GM12873 (cell line): ENCODE measurements at regions not wholly inside any gene's neighbourhood (a gene's known extent, or its start where the extent isn't known, plus 50 kb on each side); places are given as distances from the start of the nearest gene placed in this dataset.

ENCODE experiments used
- TF ChIP-seq, protein P1 (sequence below): IDR thresholded peaks from 2 replicates; pipeline ENCODE4 v1.5.1; 2012; ENCODE audit warnings: low read depth, mild to moderate bottlenecking, moderate library complexity, low read length, control low read depth; ENCODE audit not compliant: insufficient read depth; ENCODE audit errors: missing control alignments

GRCh38 chr5:174173766-174174165, 128.3 kb downstream of the NSG2 start:
- TF ChIP-seq, protein P1, sequence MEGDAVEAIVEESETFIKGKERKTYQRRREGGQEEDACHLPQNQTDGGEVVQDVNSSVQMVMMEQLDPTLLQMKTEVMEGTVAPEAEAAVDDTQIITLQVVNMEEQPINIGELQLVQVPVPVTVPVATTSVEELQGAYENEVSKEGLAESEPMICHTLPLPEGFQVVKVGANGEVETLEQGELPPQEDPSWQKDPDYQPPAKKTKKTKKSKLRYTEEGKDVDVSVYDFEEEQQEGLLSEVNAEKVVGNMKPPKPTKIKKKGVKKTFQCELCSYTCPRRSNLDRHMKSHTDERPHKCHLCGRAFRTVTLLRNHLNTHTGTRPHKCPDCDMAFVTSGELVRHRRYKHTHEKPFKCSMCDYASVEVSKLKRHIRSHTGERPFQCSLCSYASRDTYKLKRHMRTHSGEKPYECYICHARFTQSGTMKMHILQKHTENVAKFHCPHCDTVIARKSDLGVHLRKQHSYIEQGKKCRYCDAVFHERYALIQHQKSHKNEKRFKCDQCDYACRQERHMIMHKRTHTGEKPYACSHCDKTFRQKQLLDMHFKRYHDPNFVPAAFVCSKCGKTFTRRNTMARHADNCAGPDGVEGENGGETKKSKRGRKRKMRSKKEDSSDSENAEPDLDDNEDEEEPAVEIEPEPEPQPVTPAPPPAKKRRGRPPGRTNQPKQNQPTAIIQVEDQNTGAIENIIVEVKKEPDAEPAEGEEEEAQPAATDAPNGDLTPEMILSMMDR: no peak

GRCh38 chr5:174175716-174176268, 130.3 kb downstream of the NSG2 start:
- TF ChIP-seq, protein P1: no peak

GRCh38 chr5:174176511-174176910, 131.0 kb downstream of the NSG2 start:
- TF ChIP-seq, protein P1: no peak

GRCh38 chr5:174177531-174177930, 132.0 kb downstream of the NSG2 start:
- TF ChIP-seq, protein P1: no peak

- TF ChIP-seq, protein P1: no peak
Observed at GRCh38 chr5:174177976-174178605, 132.6 kb downstream of the NSG2 start.

GRCh38 chr5:174180639-174181038, 135.1 kb downstream of the NSG2 start:
- TF ChIP-seq, protein P1: no peak

GRCh38 chr5:174182111-174182510, 136.6 kb downstream of the NSG2 start:
- TF ChIP-seq, protein P1: no peak
